Lung (tissue), 11 donors: ENCODE measurements at regions not wholly inside any gene's neighbourhood (a gene's known extent, or its start where the extent isn't known, plus 50 kb on each side); places are given as distances from the start of the nearest gene placed in this dataset.

Experiments
- ATAC-seq: fragments of 200-7000 bp; cut with Tn5 transposase; one replicate; pipeline ENCODE4 v1.9.1; 2020; ENCODE audit warnings: moderate number of reproducible peaks; ENCODE audit not compliant: insufficient read depth, low FRiP score
- DNase-seq, 3 donors: peaks; one replicate each; pipeline ENCODE4 v3.0.0-alpha.2; 2013 to 2017
- H3K27ac ChIP-seq, 2 donors: one replicate each; pipeline ENCODE4 v1.5.1; 2013; ENCODE audit warnings: mild to moderate bottlenecking in 2 of 2, moderate library complexity in 2 of 2, control low read depth in 1 of 2, inconsistent platforms in 1 of 2, low read depth in 1 of 2, low read length in 1 of 2
- H3K27me3 ChIP-seq, 3 donors: one replicate each; pipeline ENCODE4 v1.5.1; 2013; ENCODE audit warnings: low read length in 2 of 3; ENCODE audit not compliant: control insufficient read depth in 3 of 3, insufficient read depth in 3 of 3
- H3K36me3 ChIP-seq, 4 donors: one replicate each; pipeline ENCODE4 v1.5.1; 2013; ENCODE audit warnings: low read length in 4 of 4, mild to moderate bottlenecking in 1 of 4, moderate library complexity in 1 of 4; ENCODE audit not compliant: control insufficient read depth in 4 of 4, insufficient read depth in 4 of 4
- H3K4me1 ChIP-seq, 5 donors: one replicate each; pipeline ENCODE4 v1.5.1; 2013; ENCODE audit warnings: low read length in 5 of 5, mild to moderate bottlenecking in 2 of 5, moderate library complexity in 1 of 5; ENCODE audit not compliant: control insufficient read depth in 5 of 5, insufficient read depth in 5 of 5
- H3K4me3 ChIP-seq: one replicate; pipeline ENCODE4 v1.5.1; 2013; ENCODE audit warnings: mild to moderate bottlenecking, control low read depth, moderate library complexity
- H3K9ac ChIP-seq, 2 donors: one replicate each; pipeline ENCODE4 v1.5.1; 2013; ENCODE audit warnings: low read length in 2 of 2, control low read depth in 1 of 2; ENCODE audit not compliant: insufficient read depth in 1 of 2
- H3K9me3 ChIP-seq, 4 donors: one replicate each; pipeline ENCODE4 v1.5.1; 2013; ENCODE audit warnings: low read length in 3 of 4, mild to moderate bottlenecking in 1 of 4, moderate library complexity in 1 of 4; ENCODE audit not compliant: control insufficient read depth in 4 of 4, insufficient read depth in 3 of 4
- CTCF ChIP-seq: IDR thresholded peaks from 2 replicates; pipeline ENCODE4 v1.5.1; 2012; ENCODE audit warnings: mild to moderate bottlenecking; ENCODE audit errors: control extremely low read depth, extremely low read depth
- WGBS, 2 donors: extraction: QIAGEN DNeasy Blood & Tissue Kit; methylation state at CpG; one replicate each; pipeline ENCODE4 v1.1.7; 2013; 5-methylcytosine and 5-hydroxymethylcytosine counted together
- donor health status: control.
- donor health status: control.
- donor health status: Bipolar disorder and iron deficiency.
- donor health status: healthy.
- donor health status: DM: yes; HTN: yes; CAD: no.

GRCh38 chr10:76733441-76733936, 904.1 kb downstream of the KCNMA1 start:
- no peak for TF ChIP-seq CTCF
- ATAC-seq (no peak), DNase-seq (no peak)
- H3K9ac ChIP-seq: no peak overlapping the region
- no peaks in the 10 kb centered on the region for H3K4me1 ChIP-seq
- H3K27ac ChIP-seq: no peak overlapping the region
- H3K27me3 ChIP-seq: no peaks in the 10 kb centered on the region
- H3K4me3 ChIP-seq: no peak overlapping the region
- 45 to 60% methylated on average over 5 of the region's 5 CpGs for WGBS, 2 donors
- peaks cover 0 to 4% (median 2%) of the 10 kb centered on the region in 4 donors for H3K9me3 ChIP-seq
- H3K36me3 ChIP-seq: no peaks in the 10 kb centered on the region

GRCh38 chr10:76732306-76732705, 905.3 kb downstream of the KCNMA1 start:
- 93 to 95% methylated on average over 3 of the region's 3 CpGs for WGBS, 2 donors
- H3K9ac ChIP-seq: no peak overlapping the region
- H3K4me3 ChIP-seq: no peak overlapping the region

GRCh38 chr10:76729841-76730487, 907.6 kb downstream of the KCNMA1 start:
- no peak for DNase-seq
- ATAC-seq: no peak
- no peak for TF ChIP-seq CTCF

More at GRCh38 chr10:76732306-76732705, 905.3 kb downstream of the KCNMA1 start:
- no peaks in the 10 kb centered on the region for H3K4me1 ChIP-seq
- H3K9me3 ChIP-seq: peaks cover 0 to 4% (median 2%) of the 10 kb centered on the region in 4 donors
- no peaks in the 10 kb centered on the region for H3K27me3 ChIP-seq
- TF ChIP-seq CTCF: no peak
- DNase-seq: no peak
- no peak overlapping the region for H3K27ac ChIP-seq
- H3K36me3 ChIP-seq: no peaks in the 10 kb centered on the region
- no peak for ATAC-seq

GRCh38 chr10:76729346-76729745, 908.3 kb downstream of the KCNMA1 start:
- Histone ChIP-seq H3K36me3 (no peaks in the 10 kb centered on the region), H3K9ac (no peak overlapping the region), H3K4me3 (no peak overlapping the region), H3K9me3 (peaks cover 0 to 4% (median 2%) of the 10 kb centered on the region in 4 donors), H3K27me3 (no peaks in the 10 kb centered on the region), H3K4me1 (no peaks in the 10 kb centered on the region), H3K27ac (no peak overlapping the region)
- DNase-seq (no peak), ATAC-seq (no peak)
- TF ChIP-seq CTCF: no peak

More at GRCh38 chr10:76729841-76730487, 907.6 kb downstream of the KCNMA1 start:
- Histone ChIP-seq H3K27me3 (no peaks in the 10 kb centered on the region), H3K36me3 (no peaks in the 10 kb centered on the region), H3K27ac (no peak overlapping the region), H3K9me3 (peaks cover 0 to 4% (median 2%) of the 10 kb centered on the region in 4 donors), H3K9ac (no peak overlapping the region), H3K4me3 (no peak overlapping the region), H3K4me1 (no peaks in the 10 kb centered on the region)
- 57 to 59% methylated on average over 1 of the region's 1 CpG for WGBS, 2 donors
